HFFc6 (cell line): ENCODE measurements at regions not wholly inside any gene's neighbourhood (a gene's known extent, or its start where the extent isn't known, plus 50 kb on each side); places are given as distances from the start of the nearest gene placed in this dataset.

Experiments used
- DNase-seq: peaks from one replicate; pipeline ENCODE4 v3.0.0-alpha.2; 2018
- H3K27ac Mint-ChIP-seq: 2 replicates; pipeline ENCODE4 v1.8.0; 2020; ENCODE audit warnings: mild to moderate bottlenecking, mixed read lengths
- H3K27me3 Mint-ChIP-seq: 2 replicates; pipeline ENCODE4 v1.8.0; 2021; ENCODE audit warnings: mild to moderate bottlenecking, moderate library complexity, mixed read lengths; ENCODE audit not compliant: insufficient read depth
- H3K36me3 Mint-ChIP-seq: 2 replicates; pipeline ENCODE4 v1.8.0; 2021; ENCODE audit warnings: low read depth, mixed read lengths
- H3K4me1 Mint-ChIP-seq: 2 replicates; pipeline ENCODE4 v1.8.0; 2020; ENCODE audit warnings: low read depth, mixed read lengths
- H3K4me3 Mint-ChIP-seq: 2 replicates; pipeline ENCODE4 v1.8.0; 2020; ENCODE audit warnings: mild to moderate bottlenecking, moderate library complexity, mixed read lengths
- H3K9me3 Mint-ChIP-seq: 2 replicates; pipeline ENCODE4 v1.8.0; 2020; ENCODE audit warnings: mild to moderate bottlenecking, mixed read lengths
- TF ChIP-seq, protein P1 (sequence below): fragments of 200-600 bp; sonication (generic); IDR thresholded peaks from 2 replicates; pipeline ENCODE4 v1.5.0; 2021; ENCODE audit warnings: antibody characterized with exemption, mild to moderate bottlenecking

DNA sequence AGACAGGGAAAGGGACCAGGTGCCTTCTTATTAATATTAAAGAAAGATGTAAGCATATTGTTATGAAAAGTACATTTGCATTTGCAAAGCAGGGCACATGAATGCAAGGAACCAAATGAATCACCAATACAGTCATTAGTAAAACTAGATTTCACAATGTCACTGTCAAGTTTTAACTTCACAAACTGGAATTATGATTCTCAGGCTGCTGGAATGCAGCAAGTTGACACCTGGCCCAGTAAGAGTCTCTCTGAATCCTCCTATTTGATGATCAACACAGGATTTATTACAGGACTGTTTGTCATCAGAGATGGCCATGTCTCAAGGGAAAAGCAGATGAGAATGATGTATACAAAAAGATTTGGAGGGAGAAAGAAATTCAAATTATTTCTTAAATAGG, 72.9 kb upstream of the STK39 start:
- Mint-ChIP-seq H3K4me1 (no peaks in the 10 kb centered on the region), H3K27me3 (peaks cover 14% of the 10 kb centered on the region), H3K27ac (no peak overlapping the region), H3K9me3 (no peaks in the 10 kb centered on the region), H3K36me3 (no peaks in the 10 kb centered on the region), H3K4me3 (no peak overlapping the region)
- DNase-seq: no peak
- TF ChIP-seq, protein P1, sequence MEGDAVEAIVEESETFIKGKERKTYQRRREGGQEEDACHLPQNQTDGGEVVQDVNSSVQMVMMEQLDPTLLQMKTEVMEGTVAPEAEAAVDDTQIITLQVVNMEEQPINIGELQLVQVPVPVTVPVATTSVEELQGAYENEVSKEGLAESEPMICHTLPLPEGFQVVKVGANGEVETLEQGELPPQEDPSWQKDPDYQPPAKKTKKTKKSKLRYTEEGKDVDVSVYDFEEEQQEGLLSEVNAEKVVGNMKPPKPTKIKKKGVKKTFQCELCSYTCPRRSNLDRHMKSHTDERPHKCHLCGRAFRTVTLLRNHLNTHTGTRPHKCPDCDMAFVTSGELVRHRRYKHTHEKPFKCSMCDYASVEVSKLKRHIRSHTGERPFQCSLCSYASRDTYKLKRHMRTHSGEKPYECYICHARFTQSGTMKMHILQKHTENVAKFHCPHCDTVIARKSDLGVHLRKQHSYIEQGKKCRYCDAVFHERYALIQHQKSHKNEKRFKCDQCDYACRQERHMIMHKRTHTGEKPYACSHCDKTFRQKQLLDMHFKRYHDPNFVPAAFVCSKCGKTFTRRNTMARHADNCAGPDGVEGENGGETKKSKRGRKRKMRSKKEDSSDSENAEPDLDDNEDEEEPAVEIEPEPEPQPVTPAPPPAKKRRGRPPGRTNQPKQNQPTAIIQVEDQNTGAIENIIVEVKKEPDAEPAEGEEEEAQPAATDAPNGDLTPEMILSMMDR: no peak

DNA sequence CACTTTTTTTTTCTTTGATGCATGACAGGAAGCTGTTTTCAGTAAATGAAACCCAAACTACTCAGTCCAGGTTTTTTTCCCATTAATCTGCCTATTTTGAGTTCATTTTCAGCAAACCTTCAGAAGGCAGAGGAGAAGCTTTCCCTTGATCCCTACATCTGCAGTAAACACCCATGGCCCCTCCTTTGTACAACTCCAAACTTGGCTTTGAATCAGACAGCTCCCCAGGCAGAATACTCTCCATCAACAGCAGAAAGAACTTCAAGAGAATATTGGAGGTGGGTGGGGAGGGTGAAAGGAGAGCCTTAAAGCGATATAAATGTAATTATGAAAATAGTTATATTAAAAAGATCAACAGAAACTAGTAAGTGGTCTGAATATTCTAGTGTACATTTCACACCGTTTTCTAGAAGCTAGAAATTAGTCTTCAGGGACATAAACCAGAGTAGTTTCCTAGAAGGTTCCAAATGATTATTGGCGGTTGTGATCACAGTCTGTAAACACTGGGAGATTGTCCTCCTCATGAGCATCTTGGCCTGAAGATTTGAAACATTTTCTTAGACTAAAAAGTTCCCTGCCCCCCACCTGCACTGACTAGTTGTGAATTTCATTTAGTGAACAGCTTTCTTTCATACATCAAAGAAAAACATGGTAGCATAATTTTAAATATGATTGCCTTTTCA, 75.1 kb upstream of the STK39 start:
- Mint-ChIP-seq H3K27ac (no peak overlapping the region), H3K9me3 (no peaks in the 10 kb centered on the region), H3K36me3 (no peaks in the 10 kb centered on the region), H3K4me1 (no peaks in the 10 kb centered on the region), H3K4me3 (no peak overlapping the region), H3K27me3 (peaks cover 11% of the 10 kb centered on the region)
- TF ChIP-seq, protein P1: no peak
- no peak for DNase-seq

DNA sequence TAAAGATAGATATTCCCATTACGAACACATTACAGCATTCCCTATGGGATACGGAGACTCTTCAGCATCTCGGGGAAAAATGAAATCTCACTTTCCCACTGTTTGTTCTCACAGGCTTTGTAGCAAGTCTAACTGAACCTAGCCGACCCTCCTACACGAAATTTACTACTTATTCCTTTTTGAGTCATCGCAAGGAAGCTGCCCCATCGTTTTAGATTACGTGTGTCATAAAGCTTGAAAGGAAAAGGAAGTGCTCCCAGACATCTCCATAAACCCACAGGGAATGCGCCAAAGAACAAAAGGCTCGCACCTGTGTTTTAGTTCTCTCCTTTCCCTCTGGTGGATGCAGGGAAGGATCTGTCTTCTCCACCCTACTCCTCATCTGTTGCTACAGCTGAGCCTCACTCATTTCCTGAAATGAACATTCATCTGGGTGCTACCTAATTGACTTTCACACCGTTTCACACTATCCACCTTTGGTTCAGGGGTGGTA, 76.2 kb upstream of the STK39 start:
- TF ChIP-seq, protein P1: no peak
- Mint-ChIP-seq H3K9me3 (no peaks in the 10 kb centered on the region), H3K27me3 (peaks cover 8% of the 10 kb centered on the region), H3K27ac (no peak overlapping the region), H3K36me3 (no peaks in the 10 kb centered on the region), H3K4me1 (no peaks in the 10 kb centered on the region), H3K4me3 (no peak overlapping the region)
- no peak for DNase-seq

- Mint-ChIP-seq H3K27ac (no peak overlapping the region), H3K4me1 (no peaks in the 10 kb centered on the region), H3K9me3 (peaks cover 13% of the 10 kb centered on the region), H3K36me3 (peaks cover 5% of the 10 kb centered on the region; the same call in 1 of the 2 replicates), H3K27me3 (peaks cover 10% of the 10 kb centered on the region), H3K4me3 (no peak overlapping the region)
- DNase-seq: no peak
- TF ChIP-seq, protein P1: no peak
These were observed 79.2 kb upstream of the STK39 start for GRCh38 chr2:168326572-168326971.

DNA sequence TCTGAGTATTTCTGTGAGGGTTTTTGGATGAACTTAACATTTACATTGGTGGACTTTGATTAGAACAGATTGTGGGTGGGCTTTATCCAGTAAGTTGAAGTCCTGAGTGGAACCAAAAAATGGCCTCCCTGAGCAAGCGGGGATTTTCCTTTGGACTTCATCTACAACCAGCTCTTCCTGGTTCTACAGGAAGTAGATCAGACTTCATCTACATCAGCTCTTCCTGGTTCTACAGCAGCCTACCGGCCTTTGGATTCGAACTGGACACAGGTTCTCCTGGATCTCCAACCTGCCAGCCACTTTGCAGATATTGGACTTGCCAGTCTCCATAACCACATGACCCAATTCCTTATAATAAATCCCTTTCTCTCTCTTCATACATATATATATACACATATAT, 79.9 kb upstream of the STK39 start:
- peaks cover 5% of the 10 kb centered on the region; the same call in 1 of the 2 replicates for H3K36me3 Mint-ChIP-seq
- H3K27ac Mint-ChIP-seq: no peak overlapping the region
- no peaks in the 10 kb centered on the region for H3K4me1 Mint-ChIP-seq
- TF ChIP-seq, protein P1: no peak
- DNase-seq: no peak
- no peak overlapping the region for H3K4me3 Mint-ChIP-seq
- H3K9me3 Mint-ChIP-seq: peaks cover 16% of the 10 kb centered on the region
- H3K27me3 Mint-ChIP-seq: peaks cover 10% of the 10 kb centered on the region
